Progenitor cell of endocrine pancreas (in vitro differentiated cells): ENCODE measurements at regions not wholly inside any gene's neighbourhood (a gene's known extent, or its start where the extent isn't known, plus 50 kb on each side); places are given as distances from the start of the nearest gene placed in this dataset.

ENCODE experiments used
- DNase-seq: peaks from one replicate; pipeline ENCODE4 v3.0.0; 2021; ENCODE audit warnings: low spot score; ENCODE audit not compliant: unreplicated experiment
- H3K27ac Mint-ChIP-seq: 2 replicates; pipeline ENCODE4 v1.8.0; 2021; ENCODE audit warnings: mild to moderate bottlenecking, moderate library complexity, mixed read lengths
- H3K27me3 Mint-ChIP-seq: 2 replicates; pipeline ENCODE4 v1.8.0; 2021; ENCODE audit warnings: mixed read lengths
- H3K36me3 Mint-ChIP-seq: 2 replicates; pipeline ENCODE4 v1.8.0; 2022; ENCODE audit warnings: mixed read lengths; ENCODE audit not compliant: insufficient read depth
- H3K4me1 Mint-ChIP-seq: 2 replicates; pipeline ENCODE4 v1.8.0; 2021; ENCODE audit warnings: low read depth, mixed read lengths
- H3K4me3 Mint-ChIP-seq: 2 replicates; pipeline ENCODE4 v1.8.0; 2021; ENCODE audit warnings: low read depth, mild to moderate bottlenecking, moderate library complexity, mixed read lengths
- H3K9me3 Mint-ChIP-seq: 2 replicates; pipeline ENCODE4 v1.8.0; 2021; ENCODE audit warnings: low read depth, mixed read lengths
- CTCF ChIP-seq: fragments of 200-600 bp; sonication (generic); IDR thresholded peaks from one replicate; pipeline ENCODE4 v1.5.0; 2021; ENCODE audit warnings: antibody characterized with exemption, mild to moderate bottlenecking; ENCODE audit not compliant: unreplicated experiment

GRCh38 chr5:160904591-160904990 lies 52.6 kb upstream of the ATP10B start:
- Mint-ChIP-seq H3K36me3 (no peaks in the 10 kb centered on the region), H3K27me3 (no peaks in the 10 kb centered on the region), H3K27ac (no peak overlapping the region), H3K4me1 (peaks cover 24% of the 10 kb centered on the region), H3K4me3 (no peak overlapping the region), H3K9me3 (no peaks in the 10 kb centered on the region)
- no peak for DNase-seq
- TF ChIP-seq CTCF: no peak

- no peak for TF ChIP-seq CTCF
- H3K4me1 Mint-ChIP-seq: peaks cover 24% of the 10 kb centered on the region
- no peaks in the 10 kb centered on the region for H3K27me3 Mint-ChIP-seq
- H3K4me3 Mint-ChIP-seq: no peak overlapping the region
- H3K27ac Mint-ChIP-seq: no peak overlapping the region
- H3K36me3 Mint-ChIP-seq: no peaks in the 10 kb centered on the region
- no peaks in the 10 kb centered on the region for H3K9me3 Mint-ChIP-seq
- DNase-seq: no peak
Observed at GRCh38 chr5:160903551-160903950, 51.5 kb upstream of the ATP10B start.

DNA sequence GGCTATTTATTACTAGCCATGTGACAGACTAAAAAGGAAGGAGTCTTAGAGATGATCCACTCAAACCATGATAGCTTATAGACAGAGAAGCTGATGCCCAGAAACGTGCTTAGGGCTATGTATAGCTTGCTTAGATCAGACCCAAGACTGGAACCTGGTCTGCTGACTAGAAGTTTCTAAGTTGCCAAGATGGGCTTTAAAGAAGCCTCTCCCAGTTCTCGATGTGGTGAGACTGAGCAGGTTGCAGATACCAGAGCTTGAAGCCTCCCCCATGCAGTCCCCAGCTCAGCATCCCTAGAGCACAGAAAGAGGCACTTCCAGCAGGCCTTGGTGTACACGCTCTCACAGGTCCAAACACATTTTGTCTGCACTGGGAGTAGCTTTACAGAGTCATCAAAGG lies 51.1 kb upstream of the ATP10B start:
- H3K4me3 Mint-ChIP-seq: no peak overlapping the region
- H3K36me3 Mint-ChIP-seq: no peaks in the 10 kb centered on the region
- H3K27me3 Mint-ChIP-seq: no peaks in the 10 kb centered on the region
- TF ChIP-seq CTCF: no peak
- no peak overlapping the region for H3K27ac Mint-ChIP-seq
- no peaks in the 10 kb centered on the region for H3K9me3 Mint-ChIP-seq
- no peak for DNase-seq
- H3K4me1 Mint-ChIP-seq: peaks cover 24% of the 10 kb centered on the region
